Stimulated activated CD8-positive, alpha-beta memory T cell treated with anti-CD3 and anti-CD28 coated beads, Interleukin-7, amount 100 ng/mL, for 1 hour (primary cell): ENCODE measurements at regions not wholly inside any gene's neighbourhood (a gene's known extent, or its start where the extent isn't known, plus 50 kb on each side); places are given as distances from the start of the nearest gene placed in this dataset.
A peak's percentile ranks its signal among the peaks of the same experiment; 100 is the strongest.
"Not testable (repeated sequence)": the region's sequence is repeated elsewhere in the genome, so short reads cannot be mapped to it uniquely, and the experiment has no call there.

Experiments
- DNase-seq, 2 donors: peaks; one replicate each; pipeline ENCODE4 v3.0.0-alpha.2; 2020; ENCODE audit warnings: low read depth in 2 of 2

DNA sequence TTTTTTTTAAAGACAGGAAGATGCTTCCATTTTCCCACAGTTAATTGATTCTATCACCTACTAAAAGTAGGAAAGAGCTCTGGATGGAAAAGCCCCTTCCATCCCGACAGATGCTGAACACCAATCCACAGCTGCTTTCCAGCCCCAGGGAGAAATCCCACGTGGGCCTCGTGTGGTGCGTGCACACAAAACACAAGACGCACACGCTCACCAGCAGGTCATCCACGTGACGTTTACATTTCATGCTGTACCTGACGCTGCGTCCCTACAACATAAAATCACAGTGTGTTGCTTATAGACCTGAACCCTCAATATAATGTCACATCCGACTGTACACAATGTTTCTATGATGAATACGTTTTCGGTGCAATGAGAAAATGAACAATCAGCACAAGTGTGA, 50.2 kb upstream of the DACT2 start:
- DNase-seq: no peak

DNA sequence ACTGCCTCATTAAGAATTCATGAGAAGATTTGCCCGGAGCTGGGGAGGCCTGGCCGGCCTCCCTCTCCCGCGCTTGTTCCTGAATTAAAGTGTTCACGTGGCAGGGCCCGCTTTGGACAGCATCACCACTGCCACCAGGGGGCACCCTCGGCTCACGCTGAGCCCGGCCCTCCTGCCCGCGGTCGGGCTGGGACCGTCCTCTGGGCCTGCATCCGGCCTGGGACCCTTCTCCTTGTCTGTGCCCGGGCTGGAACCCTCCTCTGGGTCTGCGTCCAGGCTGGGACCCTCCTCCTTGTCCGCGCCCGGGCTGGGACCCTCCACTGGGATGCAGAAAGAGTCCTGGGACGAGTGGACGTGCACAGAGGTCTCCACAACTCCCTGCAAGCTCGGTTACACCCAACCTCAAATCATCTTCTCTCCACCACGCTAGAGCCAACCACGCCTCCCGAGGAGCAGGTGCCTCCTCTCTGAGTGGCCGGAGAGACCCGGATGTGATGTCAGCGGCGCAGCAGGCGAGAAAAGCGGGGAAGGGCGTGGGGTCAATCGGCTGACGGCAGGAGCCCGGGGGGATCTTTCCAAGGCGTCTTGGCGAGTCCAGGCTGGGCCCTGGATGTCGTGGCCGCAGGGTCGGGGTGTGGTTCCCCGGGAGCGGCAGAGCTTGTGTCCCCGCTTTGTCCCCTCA, 50.9 kb upstream of the DACT2 start:
- peak; percentile 23 to 25 for DNase-seq

DNA sequence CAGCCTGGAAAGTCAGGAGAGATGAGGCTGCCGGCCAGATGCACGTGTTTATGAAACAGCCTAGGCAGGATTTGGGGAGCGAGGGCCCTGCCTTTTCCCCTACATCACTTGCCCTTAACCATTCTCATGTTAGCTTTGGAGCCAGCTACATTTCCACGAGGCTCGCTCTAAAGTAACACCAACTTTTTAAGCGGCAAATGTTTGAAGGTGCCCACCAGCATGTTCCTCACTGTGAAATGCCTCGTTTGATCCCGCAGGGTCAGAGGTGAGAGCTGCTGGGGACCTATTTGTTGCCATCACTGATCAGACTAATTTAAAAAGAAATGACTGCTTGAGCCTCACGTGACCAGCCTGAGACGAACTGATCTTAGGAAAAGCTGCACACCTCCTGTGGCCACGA, 51.6 kb upstream of the DACT2 start:
- no peak for DNase-seq

DNA sequence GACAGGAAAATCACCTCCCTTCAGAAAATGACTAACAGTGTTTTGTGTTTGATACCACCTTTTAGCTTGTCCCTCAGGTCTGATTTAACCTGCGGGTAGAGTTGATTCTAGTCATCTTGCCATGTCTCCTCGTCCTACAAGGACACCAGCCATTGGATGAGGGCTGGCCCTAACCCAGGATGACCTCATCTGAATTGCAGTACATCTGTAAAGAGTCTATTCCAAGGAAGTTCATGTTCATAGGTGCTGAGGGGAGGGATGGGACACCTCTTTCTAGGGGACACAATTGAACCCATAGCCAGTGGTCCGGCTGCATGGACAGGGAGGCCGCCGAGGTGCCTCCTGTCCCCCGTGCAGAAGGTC, 52.0 kb upstream of the DACT2 start:
- DNase-seq: no peak

DNA sequence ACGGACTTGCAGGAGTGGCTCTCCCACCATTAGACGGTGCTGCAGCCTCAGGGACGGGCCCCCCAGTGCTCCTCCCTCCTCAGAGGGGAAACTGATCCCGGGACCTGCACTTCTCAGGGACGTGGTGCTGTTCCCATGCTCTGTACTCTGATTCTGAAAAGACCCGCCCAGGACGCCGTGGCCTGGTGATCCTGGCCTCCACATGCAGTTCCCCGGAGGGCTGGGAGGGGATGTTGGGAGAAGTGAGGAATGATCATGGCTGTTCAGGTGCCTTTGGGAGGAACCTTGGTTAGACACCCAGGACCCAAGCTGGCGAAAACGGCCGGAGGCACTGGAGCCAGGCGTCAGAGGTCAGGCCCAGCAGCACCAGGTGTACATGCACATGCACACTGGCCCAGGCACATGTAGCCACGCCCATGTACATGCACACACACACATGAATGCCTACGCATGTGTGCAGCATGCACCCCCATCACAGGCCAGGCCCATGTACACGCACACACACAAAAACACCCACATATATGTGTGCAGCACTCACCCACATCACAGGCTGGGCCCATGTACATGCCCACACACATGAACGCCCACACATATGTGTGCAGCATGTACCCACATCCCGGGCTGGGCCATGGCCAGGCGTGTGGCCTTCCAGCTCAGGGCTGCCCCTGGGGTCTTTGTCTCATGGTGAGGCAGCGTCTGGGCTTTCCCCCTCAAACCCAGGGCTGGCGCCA, 52.6 kb upstream of the DACT2 start:
- DNase-seq: no peak

DNA sequence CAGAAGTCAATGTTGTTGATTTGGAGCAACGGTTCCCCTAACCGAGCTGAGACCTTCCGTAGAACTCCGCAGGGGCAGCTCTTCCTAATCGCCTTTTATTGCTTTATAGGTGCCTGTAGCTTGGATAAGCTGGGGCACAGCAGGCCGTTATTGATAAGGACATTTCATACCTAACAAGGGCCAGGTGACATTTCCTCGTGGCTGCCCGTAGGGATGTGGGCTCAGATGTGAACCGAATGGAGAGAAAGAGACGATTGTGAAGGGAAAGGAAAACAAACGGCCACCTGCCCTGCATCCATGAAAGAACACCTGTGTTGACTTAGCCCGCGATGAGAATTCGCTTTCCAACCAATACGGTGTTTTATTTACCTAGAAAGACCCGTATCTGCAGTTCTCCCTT, 53.3 kb upstream of the DACT2 start:
- DNase-seq: no peak

DNA sequence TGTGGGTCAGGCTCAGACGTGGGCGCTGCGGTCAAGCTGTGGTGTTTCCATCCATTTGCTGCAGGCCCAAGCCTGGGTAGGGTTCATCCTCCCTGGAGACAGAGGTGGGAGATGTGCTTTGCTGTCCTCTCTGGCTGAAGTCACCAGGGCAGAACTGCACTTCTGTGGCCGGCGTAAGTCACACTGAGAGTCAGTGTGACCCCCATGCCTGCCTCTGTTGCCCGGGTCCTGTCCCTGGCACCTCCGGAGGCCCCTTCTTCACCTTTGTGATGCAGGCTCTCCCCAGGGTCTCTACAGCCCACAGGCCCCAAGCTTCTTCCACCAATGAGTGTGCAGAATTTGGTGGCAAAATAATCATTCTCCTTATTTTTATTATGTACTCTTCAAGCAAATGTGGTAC, 53.8 kb upstream of the DACT2 start:
- DNase-seq: no peak

DNA sequence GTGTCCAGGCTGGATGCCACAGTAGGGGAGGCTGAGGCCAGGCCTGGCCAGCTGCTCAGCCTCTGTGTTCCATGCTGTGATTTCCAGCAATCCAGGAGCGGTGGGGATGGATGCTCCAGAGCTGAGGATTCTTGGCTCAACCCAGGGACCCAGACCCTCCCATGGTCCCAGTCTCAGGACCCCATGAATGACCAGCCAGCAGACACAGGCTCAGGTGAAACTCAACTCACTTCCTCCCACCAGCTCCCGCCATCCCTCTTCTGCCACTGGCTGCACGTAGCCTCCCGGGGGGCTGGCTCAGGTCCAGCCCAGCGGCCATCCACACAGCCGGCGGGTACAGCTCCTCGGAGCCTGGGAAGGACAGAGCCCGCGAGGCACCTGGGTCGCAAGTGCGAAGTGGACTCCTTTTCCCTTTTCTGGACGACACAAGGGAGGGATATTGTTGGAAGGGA, 54.5 kb upstream of the DACT2 start:
- DNase-seq: no peak

DNA sequence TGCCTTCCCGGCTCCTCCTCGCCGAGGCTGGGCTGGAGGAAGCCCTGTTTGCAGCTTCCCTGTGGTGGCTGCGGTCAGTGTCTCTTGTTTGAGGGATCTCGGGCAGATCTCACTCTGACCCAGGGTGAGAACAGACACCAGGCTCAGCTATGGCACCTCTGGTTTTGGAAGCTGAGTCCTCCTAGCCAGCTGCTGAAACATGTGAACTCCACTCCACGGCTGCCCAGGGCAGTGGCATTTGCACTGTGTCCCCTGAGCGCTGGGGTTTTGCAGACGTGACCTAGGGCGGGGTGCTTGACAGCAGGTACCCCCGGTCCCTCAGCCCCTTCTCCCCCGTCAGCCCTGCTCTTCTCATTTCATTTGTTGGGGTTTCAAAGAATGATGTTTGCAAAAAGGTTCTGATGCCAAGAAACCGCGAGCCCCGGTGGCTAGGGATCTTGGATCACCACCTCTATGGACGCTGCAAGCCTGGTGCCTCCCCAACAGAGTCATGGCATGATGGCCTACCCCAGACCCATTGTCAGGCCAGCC, 55.0 kb upstream of the DACT2 start:
- no peak for DNase-seq

DNA sequence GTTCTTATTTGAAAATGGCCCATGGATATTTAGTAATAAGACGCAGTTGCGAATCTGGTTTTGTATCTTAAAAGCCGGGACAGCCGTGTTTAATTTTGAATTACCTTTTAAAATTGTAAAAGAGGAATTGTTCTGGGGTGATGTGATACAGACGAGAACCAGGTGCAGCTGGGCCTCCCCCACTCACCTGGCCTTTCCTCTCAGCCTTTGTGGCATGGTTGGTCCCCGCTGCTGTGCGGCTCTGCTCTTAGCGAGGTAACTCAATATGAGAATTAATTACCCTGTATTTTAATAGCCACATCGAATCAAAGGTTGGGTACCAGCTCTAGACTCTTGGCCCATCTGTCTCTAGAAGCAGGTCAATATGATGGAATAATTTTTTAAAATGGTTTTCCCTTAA, 56.5 kb upstream of the DACT2 start:
- no peak for DNase-seq

DNA sequence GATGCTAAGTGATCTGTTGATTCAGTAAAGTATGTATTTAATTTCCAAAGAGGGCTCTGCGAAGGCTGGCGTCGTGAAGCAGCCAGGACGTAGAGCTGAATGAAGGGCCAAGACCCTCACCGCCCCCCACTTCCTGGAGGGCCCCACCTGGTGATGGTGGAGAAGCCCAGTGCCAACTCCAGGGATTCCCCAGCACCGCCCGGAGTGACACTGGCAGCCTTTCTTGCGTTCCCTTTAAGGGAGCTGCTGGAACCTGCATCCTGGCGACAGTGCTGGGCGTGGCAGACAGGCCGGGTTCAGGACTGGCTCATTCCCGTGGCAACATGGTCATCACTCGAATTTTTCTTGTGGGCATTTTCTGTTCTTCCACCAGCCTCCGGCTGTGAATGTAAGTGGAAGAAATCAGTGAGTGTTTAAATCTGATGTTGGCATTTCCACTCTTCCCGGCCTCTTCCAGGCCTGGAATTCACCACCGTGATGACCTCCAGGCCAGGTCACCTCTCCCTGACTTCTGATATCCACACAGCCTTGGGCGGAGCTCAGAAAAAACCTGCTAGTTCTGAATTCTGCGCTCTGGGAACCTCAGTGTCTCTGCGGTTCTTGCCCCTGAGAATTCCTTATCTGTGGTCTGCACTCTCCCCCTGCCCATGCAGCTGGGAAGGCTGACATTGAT, 57.4 kb upstream of the DACT2 start:
- no peak for DNase-seq

DNA sequence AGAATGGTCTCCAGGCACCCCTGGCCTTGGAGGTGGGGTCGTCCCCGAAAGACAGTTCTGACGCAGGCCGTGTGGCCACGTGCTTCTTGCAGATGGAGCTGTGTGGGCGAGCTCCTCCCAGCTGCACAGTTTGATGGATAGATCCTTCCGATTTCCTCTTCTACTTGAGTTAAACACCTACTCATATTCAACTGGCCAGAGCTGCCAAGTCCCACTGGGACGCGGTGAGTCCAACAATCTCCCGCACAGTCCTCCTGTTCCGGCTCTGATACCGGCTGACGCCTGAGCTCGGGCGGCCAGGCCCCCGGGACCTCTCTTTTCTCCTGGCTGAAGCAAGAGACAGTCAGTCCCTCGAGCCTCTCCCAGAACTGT, 57.9 kb upstream of the DACT2 start:
- no peak for DNase-seq

DNA sequence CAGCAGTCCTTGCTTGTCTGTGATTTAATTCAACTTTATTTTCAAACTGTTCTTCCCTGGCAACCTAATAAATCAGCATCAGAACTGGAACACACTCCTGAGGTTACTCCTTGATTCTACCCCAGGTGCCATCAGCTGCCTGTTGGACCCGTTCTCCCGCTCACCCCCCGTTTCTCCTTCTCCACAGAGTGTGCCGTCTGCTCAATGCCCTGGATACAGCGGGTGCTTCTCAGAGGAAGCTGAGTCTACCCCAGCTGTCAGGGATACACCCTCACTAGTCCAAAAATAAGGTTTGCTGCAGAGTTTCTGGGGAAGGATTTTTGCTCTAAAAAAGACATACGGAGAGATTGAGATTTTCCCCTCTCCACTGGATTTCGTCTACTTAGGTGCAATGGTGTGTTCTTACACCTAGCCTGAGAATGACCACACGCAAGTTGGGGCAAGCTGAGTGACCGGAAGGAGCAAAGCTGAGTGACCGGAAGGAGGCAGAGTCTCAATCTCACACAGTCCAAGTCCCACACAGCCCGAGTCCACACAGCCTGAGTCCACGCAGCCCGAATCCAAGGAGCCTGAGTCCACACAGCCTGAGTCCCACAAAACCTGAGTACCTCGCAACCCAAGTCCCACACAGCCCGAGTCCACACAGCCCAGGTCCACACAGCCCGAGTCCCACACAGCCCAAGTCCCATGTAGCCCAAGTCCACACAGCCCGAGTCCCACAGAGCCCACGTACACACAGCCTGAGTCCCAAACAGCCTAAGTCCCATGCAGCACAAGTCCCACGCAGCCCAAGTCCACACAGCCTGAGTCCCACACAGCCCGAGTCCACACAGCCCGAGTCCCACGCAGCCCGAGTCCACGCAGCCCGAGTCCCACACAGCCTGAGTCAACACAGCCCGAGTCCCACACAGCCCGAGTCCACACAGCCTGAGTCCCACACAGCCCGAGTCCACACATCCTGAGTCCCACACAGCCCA, 58.6 kb upstream of the DACT2 start:
- DNase-seq: no peak

DNA sequence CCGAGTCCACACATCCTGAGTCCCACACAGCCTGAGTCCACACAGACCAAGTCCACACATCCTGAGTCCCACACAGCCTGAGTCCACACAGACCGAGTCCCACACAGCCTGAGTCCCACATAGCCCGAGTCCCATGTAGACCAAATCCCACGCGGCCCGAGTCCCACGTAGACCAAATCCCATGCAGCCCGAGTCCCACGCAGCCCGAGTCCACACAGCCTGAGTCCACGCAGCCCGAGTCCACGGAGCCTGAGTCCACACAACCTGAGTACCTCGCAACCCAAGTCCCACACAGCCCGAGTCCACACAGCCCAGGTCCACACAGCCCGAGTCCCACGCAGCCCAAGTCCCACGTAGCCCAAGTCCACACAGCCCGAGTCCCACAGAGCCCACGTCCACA, 60.0 kb upstream of the DACT2 start:
- DNase-seq: not testable (repeated sequence)

DNA sequence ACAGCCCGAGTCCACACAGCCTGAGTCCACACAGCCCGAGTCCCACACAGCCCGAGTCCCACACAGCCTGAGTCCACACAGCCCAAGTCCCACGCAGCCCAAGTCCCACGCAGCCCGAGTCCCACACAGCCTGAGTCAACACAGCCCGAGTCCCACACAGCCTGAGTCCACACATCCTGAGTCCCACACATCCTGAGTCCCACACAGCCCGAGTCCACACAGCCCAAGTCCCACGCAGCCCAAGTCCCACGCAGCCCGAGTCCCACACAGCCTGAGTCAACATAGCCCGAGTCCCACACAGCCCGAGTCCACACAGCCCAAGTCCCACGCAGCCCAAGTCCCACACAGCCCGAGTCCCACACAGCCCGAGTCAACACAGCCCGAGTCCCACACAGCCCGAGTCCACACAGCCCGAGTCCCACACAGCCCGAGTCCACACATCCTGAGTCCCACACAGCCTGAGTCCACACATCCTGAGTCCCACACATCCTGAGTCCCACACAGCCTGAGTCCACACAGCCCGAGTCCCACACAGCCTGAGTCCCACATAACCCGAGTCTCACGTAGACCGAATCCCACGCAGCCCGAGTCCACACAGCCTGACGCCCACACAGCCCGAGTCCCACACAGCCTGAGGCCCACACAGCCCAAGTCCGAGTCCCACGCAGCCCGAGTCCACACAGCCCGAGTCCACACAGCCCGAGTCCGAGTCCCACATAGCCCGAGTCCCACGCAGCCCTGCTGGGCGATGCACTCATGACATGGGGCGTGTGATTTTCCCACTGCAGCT, 60.6 kb upstream of the SMOC2 start:
- not testable (repeated sequence) for DNase-seq

DNA sequence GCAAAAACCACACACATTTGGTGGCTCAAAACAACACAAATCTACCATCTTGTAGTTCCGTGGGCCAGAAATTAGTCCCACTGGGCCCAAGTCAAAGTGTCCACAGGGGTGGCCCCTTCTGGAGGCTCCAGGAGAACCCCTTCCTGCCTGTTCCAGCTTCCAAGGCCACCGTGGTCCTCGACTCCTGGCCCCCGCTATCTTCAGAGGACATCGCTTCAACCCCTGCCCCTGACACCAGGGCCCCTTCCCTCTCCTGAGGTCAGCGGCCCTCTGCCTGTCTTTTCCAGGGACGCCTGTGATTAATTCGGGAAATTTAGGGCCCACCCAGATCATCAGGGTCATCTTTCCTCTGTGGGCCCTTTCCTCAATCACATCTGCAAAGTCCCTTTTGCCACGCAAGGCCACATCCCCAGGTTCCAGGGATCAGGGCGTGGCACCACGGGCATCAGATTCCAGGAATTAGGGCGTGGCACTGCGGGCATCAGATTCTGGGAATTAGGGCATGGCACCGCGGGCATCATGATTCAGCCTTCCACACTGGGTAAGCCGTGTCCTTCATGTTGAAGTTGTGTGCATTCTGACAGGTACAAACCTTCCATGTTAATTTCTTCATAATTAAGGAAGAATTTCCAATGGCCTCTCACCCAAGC, 59.9 kb upstream of the SMOC2 start:
- DNase-seq: no peak

DNA sequence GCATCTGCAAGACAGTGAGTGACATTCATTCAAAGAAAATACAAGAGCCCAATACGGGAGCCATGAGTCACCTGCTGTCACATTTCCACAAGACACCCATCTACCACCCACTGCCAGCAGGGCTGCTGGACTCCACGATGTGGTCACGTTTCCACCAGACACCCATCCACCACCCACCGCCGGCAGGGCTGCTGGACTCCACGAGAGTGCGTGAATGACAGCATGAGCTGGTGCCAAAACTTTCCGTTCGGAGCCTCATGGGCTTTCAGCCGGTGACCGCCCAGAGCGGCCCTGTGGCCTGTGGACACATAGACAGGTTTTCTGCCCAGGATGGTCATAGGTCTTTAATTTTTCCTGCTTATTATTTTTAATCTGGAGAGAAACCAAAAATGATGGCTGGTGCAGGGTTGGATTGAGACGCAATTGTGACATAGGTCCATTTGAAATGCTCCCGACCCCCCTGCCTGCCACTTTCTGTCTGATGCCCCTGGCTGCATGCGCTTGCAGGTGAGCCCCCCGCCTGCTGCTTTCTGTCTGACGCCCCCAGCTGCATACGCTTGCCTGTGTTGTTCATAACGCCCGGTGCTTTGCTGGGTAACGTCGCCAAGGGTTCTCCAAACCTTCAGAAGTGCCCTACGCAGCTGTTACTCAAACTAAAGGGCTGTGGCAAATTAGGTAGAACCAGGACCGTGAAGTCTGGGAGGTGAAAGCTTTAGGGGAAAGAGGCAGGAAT, 59.1 kb upstream of the SMOC2 start:
- DNase-seq: no peak

DNA sequence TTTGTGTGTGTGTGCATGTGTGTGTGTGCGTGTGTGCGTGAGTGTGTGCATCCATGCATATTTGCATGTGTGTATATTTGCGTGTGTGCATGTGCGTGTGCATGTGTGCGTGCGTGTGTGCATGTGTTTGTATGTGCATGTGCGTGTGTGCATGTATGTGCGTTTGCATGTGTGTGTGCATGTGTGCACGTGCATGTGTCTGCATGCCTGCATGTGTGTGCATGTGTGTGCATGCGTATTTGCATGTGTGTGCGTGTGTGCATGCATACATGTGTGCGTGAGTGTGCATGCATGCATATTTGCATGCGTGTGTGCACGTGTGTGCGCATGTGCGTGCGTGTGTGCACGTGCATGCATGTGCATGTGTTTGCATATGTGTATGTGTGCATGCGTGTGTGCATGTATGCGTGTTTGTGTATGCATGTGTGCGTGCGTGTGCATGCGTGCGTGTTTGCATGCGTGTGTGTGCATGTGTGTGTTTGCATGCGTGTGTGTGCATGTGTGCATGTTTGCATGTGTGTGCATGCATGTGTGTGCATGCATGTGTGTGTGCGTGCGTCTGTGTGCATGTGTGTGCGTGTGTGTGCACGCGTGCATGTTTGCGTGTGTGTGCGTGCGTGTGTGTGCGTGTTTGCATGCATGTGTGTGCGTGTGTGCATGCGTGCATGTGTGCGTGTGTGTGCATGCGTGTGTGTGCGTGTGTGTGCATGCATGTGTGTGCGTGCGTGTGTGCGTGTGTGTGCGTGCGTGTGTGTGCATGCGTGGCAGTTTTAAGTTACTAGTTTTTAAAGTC, 57.7 kb upstream of the SMOC2 start:
- DNase-seq: no peak
